ENCODE measurements at regions not wholly inside any gene's neighbourhood (a gene's known extent, or its start where the extent isn't known, plus 50 kb on each side); places are given as distances from the start of the nearest gene placed in this dataset.

DNA sequence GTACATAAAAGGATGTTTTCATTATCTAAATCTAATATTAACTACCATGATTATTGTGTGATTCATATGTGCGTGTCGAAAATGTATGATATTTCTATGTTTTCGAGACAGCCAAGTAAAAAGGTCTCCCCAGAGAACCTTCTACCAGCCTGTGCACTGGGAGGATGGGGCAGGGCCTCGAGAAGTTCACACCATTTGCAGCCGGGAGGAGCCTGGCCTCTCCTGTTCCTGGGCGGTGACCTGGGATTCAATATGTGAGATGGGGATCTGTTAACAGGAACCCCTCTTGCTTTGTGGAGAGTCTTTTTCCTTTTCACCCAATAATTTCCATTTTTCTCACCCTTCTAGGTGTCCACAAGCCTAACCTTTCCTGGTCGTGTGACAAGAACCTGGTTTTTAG lies 189.3 kb downstream of the IPO8 start:
- no peak for DNase-seq

GRCh38 chr12:30501718-30502117 lies 194.0 kb downstream of the IPO8 start:
- DNase-seq, result no peak

DNA sequence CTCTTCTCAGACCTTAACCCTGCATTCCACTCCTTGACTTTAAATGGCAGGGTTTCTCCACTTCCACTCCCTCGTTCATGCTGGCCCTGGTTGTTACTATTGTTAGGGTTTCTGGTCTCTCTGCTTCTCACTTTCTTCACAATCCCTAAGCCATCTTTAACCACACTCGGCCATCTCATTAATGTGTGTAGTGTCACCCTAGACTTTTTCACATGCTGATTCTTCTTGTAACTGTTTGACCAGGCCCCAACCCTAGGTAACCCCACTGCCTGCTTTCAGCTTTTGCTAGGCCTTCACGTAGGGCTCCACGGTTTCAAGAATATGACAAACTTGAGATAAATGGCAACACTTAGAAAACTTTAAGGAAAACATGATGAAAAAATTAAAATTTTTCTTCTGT lies 195.1 kb downstream of the IPO8 start:
- no peak for DNase-seq

DNA sequence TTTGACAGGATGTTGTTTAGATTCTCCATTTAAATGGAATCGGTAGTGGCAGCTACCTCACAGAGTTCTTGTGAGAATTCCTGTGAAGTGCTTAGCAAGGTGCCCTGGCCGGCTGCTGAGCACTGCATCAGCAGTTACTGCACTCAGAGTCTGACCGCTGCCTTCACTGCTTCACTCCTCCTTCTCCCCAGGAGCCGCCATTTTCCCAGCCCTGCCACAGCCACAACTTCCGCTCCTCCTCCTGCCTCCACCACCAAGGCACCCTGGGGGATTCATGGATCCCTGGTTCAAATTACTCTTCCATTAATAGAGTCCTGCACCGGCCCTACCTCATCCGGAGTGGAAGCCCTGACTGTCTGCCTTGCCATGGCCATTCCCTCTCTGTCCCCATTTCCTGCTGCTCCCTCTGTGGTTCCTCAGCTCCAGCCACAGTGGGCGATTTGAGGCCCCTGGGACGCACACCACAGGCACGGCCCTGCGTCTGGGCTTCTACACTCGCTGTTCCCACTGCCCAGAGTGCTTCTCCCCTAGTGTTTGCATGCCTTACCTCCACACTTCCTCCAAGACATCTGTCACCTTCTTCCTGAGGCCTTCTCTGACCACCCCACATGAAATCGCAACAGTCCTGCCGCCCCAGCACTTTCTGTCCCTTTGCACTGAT lies 210.3 kb downstream of the IPO8 start:
- DNase-seq, result no peak

GRCh38 chr12:30484658-30485057 lies 211.0 kb downstream of the IPO8 start:
- no peak for DNase-seq

DNA sequence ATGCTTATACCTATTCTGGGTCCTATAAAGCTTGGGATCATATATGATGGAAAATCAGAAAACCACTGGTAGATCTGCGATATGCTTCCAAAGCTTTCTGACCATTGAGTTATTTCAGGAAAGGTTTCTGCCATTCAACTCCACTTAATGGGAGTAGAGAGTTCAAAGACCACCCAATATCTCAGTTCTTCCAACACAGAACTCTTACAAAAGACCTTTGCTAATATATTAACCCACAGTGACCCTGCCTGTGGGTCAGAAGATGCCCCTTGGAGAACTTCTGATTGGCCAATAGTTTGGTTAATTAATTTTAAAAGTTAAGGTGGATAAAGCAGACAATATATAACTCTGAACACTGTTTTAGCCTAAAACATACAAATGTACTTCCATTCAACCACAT lies 213.0 kb downstream of the IPO8 start:
- DNase-seq, result no peak

GRCh38 chr12:30473274-30473673 lies 222.4 kb downstream of the IPO8 start:
- DNase-seq, result no peak

DNA sequence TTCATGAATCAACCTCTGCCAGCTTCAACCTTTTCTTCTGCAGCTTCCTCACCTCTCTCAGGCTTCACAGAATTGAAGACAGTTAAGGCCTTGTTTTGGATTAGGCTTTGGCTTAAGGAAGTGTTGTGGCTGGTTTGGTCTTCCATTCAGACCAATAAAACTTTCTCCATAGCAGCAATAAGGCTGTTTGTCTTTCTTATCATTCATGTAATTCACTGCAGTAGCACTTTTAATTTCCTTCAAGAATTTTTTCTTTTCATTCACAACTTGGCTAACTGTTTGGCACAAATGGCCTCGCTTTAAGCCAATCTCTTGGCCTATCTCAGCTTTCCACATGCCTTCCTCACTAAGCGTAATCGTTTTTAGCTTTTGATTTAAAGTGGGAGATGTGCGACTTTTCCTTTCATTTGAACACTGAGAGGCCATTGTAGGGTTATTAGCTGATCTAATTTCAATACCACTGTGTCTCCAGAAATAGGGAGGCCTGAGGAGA lies 229.5 kb downstream of the IPO8 start:
- DNase-seq, result no peak

DNA sequence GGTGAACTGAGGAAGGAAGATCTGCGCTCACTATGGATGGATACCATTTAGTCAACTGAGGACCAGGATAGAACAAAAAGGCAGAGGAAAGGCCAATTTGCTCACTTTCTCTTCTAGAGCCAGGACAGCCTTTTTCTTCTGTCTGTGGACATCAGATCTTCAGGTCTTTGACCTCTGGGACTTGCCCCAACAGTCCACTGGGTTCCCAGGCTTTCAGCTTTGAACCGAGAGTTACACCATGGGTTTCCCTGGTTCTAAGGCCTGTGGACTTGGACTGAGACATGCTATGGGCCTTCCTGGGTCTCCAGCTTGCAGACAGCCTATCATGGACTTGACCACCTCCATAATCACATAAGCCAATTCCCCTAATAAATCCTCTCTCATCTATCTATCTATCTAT lies 232.0 kb downstream of the IPO8 start:
- no peak for DNase-seq

DNA sequence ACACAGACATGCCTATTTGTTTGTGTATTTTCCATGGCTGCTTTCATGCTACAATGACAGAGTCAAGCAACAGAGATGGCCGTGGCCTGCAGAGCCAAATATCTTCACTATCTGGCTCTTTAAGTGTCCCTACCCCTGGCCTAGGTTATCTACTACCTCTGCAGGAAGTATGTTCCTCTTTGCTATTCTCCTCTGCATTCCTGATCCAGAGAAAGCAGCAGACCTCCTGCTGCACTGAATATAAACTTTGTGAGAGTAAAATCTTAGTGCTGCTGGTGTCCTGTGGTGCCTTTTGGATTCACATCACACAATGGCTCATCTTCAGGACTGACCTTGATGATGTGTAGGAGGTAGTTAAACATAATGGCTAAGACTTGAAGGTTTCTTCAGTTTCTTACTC lies 233.4 kb downstream of the IPO8 start:
- no peak for DNase-seq

GRCh38 chr12:30461026-30461615 lies 234.5 kb downstream of the IPO8 start:
- DNase-seq, result no peak

- no peak for DNase-seq
Observed at GRCh38 chr12:30458453-30458852, 237.2 kb downstream of the IPO8 start.

DNA sequence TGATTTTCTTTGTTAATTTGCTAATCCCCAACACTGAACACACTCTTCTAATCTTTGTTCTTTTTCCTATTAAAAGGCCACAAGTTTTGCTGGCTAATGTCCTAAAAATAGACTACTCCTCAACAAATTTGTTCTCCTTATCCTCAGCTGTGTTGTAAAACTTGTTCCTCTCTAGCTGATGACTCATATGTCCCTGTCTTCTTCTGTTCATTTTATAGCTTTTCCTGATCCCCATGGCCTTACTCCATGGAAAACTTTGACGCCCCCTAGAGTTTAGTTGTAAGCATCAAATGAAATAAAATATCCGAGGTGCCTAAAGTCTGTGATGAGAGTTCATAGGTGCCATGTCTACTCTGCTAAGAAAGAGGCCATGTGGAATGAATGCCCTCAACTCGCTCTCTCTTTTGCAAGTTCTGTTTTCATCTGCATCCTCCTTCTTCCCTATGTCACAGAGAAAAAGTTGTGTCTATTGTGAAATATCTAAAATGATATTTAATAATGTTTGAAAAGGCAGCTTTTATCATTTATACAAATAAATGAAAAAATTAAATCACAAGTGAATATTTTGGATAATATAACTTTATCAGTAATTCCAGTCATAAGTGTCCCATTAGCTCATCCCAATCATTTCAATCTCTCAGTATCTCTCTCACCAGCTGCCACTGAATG lies 237.9 kb downstream of the IPO8 start:
- no peak for DNase-seq

- no peak for DNase-seq
Observed at GRCh38 chr12:30450872-30451271, 244.8 kb downstream of the IPO8 start.

GRCh38 chr12:30450226-30450625 lies 245.4 kb downstream of the IPO8 start:
- DNase-seq, result no peak

GRCh38 chr12:30448038-30448437 lies 247.6 kb downstream of the IPO8 start:
- no peak for DNase-seq

DNA sequence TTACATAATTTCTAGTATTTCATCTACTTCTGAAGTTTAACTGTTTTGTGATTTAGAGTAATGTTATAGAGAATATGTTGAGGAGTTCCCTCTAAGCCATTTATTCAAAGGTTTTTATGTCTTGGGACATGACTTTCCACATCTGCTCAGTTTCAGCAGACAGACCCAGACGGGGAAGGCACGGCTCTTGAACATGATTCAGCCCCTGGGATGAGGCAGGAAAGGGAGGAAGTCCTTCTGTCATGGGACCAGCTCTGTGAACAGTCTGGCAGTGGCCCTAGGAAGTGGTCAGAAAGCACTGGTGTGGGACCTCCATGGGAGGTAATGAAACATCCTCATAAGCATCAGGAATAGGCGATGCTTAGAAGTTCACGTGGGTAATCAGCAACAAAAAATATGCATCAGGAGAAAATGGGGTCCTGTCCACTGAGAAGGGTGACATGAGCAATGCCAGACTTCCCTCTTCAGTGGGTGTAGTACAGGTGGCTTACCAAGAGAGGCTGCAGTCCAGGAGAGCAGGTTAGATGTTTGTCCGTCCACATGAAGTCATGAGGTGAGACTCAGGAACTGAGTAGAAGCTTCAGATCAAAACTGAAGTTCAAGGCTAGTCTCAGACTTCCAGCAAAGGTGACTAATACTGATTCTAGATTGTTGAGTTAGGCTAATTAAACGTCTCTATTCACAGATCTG lies 248.5 kb downstream of the IPO8 start:
- DNase-seq, result no peak

DNA sequence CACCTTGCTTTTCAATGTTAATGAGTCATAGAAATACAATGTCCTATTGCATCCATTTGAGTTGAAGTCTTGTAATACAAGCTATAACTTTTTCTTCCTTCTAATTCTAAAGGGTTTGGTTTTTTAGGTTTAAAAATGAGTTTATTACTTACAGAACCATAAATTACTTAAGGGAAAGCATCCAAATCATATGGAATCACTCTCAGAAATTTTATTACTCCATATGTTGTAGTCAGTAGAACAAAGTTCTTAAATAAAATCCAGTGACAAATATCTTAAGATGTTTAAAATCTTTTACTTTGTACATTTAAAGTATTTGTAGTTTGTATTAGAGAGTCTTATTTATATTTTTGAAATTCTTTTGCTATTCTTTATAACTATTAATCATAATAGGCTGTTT lies 253.2 kb downstream of the IPO8 start:
- DNase-seq, result no peak

GRCh38 chr12:30440826-30441602 lies 254.7 kb downstream of the IPO8 start:
- DNase-seq, result no peak

- DNase-seq, result no peak
Observed at GRCh38 chr12:30439201-30439600, 256.5 kb downstream of the IPO8 start.

- DNase-seq, result no peak
Observed at GRCh38 chr12:30438601-30439041, 257.0 kb downstream of the IPO8 start.

DNA sequence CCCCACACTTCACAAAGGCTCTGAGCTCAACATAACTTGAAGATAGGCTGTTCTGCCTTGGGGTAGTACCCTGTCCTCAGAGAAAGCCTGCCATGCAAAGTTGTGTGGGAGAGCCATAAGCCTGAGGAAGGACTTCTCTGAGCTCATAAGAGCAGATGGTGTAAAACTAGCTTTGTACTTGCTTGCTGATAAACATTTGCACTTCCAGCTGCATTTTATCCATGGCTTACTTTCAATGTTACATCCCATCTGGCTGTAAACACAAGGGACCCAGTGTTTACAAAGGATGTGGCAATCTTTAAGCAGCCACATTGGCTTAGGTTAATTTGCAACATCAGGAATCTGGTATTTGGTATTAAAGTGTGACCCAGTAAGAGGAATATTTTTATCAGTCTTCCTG lies 258.1 kb downstream of the IPO8 start:
- no peak for DNase-seq

GRCh38 chr12:30437044-30437443 lies 258.6 kb downstream of the IPO8 start:
- DNase-seq, result no peak
